DMS79 (cell line): ENCODE measurements at regions not wholly inside any gene's neighbourhood (a gene's known extent, or its start where the extent isn't known, plus 50 kb on each side); places are given as distances from the start of the nearest gene placed in this dataset.
"Not testable (repeated sequence)": the region's sequence is repeated elsewhere in the genome, so short reads cannot be mapped to it uniquely, and the experiment has no call there.

ENCODE experiments used
- DNase-seq: peaks from one replicate; lab custom pipeline; 2025; lab: John Stamatoyannopoulos, UW

DNA sequence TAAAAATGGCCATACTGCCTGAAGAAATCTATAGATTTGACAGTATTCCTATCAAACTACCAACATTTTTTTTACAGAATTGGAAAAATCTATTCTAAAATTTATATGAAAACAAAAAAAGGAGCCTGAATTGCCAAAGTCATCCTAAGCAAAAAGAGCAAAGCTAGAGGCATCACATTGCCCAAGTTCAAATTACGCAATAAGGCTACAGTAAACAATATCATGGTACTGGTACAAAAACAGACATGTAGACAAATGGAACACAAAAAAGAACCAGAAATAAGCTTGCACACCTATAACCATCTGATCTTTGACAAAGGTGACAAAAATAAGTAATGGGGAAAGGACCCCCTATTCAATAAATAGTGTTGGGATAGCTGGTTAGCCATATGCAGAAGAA lies 50.2 kb upstream of the THSD7B start:
- DNase-seq: no peak

DNA sequence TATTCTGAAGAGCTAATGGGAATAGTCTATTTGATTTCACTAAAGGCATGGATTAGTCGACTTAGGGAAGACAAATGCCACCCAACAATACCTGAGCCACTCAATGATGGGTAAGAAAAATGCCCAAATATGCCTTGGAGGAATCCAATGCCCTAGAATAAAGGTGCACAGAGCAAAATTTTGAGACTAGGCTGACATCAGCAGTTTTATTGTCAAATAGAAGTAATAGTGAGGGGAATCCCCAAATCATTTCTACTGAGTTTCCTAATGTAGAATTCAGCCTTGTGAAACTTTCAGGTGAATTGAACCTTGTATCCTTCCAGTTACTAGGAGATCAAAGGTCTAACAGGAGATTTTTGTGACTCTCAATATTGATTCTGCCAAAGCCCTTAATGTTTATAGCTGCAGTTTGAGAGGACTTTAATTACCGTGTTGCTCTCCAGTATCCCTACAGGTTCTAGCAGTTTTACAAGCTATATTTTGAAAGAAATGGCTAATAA lies 50.8 kb upstream of the THSD7B start:
- DNase-seq: no peak

DNA sequence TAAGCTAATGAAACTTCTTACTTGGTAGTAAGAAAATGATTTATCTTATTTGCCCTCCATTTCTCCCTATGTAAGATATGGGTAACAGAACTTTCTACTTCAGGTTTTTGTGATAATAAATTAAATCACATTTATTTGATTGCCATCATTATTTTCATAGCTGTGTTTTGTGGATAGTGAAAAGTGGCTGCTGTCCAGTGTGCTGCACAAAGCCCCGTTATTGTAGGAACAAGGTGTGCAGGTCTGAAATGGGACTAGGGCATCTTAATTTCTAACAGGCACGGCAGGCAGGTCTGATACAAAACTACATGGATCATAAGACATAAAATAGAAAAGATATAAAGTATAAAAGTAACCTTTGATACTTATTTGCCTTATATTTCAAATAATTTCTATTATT lies 51.6 kb upstream of the THSD7B start:
- DNase-seq: no peak

DNA sequence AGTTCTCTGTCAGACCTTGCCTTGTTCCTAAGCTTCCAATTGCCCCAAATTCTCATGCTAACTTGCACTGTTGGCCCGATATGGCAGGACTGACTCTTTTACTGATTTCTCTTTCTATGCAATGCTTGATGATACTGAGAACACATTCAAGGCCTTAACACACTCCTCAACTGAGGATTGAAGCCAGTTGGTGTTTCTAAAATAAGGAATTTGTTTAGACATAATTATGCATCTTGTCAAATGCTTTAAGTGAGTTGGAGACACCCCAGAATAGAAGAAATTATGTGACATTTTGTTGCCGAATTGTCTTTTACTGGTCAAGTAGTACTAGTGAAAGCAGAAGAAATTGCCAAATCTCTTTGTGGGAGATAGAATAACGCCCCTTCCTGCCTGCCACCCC lies 60.0 kb upstream of the THSD7B start:
- DNase-seq: no peak

DNA sequence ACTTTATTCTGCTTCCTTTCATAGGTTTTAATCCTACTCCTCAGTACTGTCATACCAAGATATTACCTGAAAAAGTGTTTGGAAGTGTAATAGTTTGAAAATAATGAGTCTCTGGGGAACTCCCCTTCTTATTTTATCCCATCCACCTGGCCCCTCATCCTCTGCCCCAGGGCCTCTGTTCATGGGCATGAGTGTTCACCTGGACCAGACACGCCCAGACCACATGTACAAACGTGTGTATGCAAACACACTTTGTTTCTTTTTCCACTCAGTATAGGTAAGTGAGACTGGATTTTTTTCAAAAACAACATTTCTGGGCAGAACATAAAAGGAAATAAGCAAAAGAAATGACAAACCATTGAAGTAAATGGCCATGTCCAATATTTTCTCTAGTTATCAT lies 62.1 kb upstream of the THSD7B start:
- DNase-seq: no peak

DNA sequence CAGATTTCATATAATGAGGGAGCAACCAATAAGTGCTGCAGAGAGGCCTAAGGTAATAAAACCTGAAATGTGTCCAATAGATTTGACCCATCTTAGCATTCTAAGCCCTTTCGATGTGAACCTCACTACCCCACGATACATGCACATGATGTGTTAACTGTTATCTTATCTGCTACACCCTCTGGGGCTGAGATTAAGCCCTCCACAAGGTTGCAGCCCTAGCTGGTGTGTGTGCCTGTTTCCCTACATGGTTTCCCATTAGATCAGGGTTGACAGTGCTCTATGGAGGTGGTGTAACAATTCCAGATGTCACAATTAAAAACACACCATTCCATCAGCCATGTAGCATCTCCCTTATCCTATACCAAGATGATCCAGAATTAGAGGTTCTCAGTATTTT lies 68.9 kb upstream of the THSD7B start:
- DNase-seq: no peak

DNA sequence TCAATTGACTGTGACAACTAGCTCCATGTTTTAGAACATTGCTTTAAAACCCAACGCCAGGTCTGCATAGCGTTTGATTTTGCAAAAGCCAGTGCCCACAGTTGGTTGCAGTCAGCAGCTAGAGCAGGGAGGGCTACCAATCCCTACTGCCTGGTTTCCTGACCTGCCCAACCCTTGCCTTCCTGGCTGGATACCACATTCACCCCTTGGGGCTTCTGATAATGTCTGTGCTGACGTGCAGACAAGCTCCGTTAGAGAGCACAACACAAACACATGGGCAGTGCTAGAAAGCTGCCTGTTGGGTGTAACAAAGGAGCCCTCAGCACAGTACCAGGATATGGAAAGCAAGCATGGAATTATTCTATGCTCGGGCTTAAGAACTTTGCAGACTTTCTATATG lies 71.4 kb upstream of the THSD7B start:
- no peak for DNase-seq

DNA sequence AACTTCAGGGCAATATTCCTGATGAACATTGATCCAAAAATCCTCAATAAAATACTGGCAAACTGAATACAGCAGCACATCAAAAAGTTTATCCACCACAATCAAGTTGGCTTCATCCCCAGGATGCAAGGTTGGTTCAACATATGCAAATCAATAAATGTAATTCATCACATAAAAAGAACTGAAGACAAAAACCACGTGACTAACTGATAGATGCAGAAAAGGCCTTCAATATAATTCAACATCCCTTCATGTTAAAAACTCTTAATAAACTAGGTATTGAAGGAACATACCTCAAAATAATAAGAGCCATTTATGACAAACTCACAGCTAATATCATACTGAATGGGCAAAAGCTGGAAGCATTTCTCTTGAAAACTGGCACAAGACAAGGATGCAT lies 85.3 kb upstream of the THSD7B start:
- not testable (repeated sequence) for DNase-seq

DNA sequence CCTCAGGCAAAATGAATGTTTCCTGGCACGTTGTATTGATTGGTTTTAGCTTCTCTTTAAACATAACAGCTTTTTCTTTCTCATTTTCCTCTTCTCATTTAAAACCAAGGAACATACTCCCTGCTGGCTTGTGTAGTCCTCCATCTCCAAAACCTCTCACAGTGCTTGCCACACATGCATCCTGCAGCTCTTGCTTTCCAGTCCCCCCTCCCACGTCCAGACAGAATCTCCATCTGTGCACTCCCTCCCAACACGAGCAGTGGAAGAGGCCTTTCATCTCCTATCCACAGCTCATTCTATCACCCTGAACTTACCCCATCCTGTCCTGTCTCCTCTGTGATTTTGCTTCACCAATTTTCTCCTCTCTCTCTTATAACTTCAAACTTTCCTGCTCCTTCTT lies 99.6 kb upstream of the THSD7B start:
- DNase-seq: no peak

DNA sequence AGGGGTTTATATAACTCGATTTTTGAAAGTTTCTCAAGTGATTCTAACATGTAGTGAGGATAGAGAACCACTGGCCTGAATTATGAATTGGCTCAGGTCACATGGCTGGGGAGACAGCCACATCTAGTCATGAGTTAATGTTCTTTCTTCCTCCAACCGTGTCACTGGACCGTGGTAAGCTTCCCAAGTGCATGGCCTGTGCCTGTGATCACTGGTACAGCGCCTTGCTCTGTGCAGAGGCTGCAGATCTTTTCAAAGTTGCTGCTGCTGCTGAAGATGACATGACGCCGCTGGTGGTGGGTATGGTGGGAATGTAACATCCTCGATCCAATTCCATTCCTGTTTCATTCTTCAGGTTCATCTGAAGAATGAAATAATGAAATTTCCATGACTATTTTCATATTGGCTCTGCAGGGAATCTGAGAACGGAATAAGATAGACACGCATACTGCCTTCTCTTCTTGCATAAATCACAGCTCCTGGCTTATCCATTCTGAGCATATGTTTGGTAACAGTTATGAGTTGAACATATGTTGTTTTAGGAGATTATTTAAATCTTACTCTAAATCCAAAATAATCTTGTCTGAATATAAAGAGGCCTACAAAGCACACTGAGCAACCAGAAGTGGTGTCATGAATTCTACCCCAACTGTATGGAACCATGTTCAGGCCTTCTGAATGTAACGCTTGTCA lies 100.5 kb upstream of the THSD7B start:
- no peak for DNase-seq

DNA sequence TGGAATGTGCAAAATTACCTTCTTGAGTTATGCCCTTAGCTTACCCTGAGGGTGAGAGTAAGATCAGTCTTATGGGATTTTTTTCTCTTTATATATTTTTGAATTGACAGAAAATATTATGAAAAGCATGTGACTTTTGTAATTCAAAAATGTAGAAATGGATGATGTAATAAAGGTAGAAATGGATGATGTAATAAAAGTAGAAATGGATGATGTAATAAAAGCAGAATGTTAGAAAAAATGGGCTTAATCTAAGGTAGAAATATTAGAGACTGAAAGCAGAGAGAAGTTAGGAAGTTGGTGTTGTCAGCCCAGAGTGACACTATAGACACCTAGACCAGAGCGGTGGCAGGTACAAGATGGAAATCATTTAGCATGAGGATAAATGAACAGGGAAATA lies 107.1 kb upstream of the THSD7B start:
- no peak for DNase-seq

DNA sequence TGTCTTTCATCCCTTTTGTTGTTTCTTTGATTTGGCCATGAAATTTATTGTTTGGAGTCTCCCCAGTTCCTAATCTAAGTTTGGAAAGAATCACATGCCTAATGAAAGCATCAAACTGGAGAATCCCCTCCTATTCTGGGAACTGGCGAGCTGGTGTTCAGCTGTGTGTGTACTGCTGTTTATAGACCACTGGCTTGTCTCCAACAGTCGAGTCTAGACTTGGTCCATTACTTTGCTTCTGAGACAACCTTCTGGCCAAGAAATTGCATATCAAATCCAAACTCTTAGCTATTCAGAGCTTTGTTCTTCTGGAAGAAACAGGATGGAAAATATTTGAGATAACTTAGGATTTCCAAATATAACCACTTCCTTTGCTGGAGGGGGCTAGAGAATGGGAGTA lies 111.5 kb upstream of the THSD7B start:
- no peak for DNase-seq

DNA sequence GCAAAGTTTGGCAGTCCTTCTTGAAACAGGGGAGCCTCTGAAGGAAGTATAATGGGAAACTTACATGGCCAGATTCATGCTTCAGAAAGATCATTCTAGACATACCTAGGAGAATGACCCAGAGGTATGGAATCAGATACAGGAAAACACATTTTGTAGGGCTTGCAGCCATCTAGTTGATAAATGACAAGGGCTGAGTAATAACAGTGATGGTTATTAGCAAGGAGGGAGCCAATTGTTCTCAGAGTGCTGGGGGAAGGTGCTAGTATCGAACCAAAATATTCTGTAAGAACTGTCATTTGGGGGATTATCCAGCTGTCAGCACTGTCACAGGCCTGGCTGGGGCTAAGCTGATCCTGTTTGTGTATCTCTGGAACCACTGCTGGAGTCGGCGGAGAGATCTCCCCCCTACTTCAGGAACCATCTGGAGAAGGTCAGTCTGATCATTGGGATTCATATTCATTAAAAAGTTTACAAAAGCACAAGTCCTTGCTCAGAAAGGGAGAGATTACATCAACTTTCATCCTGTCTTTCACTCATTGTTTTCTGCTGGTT lies 113.8 kb upstream of the THSD7B start:
- no peak for DNase-seq

DNA sequence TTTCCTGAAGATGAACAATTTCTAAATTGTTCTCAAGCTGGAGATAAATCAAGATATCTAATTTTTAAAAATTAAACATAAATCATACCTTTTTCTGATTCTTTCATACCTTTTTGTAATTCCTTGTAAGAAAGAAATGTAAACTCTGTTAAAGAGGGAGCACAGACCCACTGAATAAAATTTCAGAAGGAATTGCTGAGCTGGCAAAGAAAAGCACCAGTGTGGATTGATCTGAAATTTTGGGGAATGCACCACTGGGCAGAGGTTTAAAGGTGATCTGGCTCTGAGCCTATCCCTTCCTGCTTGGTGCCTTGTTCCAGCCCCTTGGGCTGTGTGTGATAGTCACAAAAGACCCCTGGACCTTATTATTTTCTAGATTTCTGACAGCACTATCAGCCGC lies 118.3 kb upstream of the THSD7B start:
- DNase-seq: no peak

DNA sequence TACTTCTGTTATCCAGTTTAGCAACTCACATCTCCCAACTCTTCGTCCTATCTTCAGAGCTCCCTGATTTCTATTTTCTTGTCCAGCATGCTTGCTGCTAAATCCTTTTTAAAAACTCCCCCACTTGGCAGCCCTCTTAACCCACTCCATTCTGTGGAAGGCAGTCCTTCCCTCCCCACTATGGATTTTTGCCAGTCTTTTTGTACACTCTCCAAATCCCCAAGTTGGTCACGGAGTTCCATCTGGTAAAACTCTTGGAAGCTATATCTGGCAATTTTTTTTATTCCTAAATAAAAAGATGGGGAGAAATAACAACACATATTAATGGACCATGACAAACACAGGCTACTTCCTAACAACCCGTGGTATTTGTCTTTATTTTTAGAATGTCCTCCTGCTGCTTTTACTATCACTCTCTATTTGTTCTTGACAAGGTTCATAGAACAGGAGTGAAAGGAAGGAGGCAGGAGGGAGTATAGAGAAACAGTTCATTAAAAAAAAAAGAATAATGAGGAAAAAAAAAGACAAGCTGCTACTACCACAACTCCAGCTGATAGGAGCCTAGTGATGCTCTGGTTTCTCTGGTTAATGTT lies 120.0 kb upstream of the THSD7B start:
- peak; percentile 88 for DNase-seq

DNA sequence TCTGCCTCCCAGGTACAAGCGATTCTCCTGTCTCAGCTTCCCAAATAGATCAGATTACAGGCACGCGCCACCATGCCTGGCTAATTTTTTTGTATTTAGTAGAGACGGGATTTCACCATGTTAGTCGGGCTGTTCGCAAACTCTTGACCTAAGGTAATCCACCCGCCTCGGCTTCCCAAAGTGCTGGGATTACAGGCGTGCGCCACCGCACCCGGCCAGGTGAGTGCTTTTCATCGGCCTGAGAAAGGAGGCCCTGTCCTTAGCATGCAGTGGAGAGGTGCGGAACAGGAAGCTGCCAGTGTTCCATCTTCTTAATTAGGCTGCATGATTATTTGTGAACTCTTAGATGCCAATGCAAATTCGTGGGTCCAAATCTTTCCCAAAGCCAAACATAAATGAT lies 125.7 kb upstream of the THSD7B start:
- no peak for DNase-seq

DNA sequence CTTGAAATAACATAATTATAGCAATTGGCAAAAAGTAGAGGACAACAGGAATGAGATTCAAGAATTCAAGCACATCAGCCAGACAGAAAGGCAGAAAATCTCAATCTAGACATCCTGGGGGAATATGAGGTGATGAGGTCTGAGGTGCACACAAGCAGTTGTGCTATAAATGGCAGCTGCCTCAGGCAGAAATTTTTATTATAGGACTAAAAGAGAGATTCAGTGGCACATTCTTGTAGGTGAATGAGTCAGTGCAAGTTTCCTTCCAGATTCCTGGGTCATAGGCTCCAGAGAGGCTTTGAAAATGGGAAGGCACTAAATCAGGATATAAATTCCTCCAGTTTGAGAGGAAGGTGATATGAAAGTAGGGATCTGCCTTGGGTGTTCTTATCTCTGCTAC lies 127.2 kb upstream of the THSD7B start:
- DNase-seq: no peak

DNA sequence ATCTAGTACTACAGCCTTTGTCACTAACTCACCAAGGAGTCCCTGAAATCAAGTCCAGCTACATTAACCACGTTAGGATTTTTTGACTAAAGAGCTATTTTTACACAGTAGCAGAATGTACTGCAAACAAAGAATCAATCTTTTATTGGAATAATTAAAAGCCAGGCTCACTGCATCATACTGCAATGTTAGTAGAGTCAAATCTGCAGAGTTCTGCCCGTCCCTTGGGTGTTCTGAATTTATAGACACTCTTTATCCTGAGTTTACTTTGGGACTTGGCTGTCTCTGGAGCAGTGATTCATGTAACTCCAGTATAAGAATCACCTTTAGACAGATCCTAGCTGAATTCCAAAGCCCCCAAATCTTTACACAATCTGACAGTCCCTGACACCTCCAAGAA lies 127.9 kb upstream of the THSD7B start:
- no peak for DNase-seq

DNA sequence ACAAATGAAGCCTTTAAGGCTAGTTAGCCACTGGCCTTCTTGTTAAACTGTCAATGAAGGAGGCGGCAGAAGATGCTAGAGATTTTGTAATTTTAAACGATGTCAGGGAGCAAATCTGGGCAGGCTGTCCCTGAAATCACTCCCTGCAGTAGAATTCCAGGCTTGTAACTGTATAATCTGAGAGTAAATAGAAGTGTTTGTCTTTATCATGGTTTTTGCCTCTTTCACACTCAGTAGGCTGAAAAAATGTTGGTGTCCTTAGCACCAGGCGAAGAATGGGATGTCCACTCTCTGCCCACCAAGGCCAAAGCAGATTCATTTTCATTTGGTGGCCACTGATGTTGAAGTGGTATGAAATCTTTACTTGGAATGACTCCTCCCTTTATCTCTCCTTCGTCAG lies 136.9 kb upstream of the THSD7B start:
- no peak for DNase-seq

DNA sequence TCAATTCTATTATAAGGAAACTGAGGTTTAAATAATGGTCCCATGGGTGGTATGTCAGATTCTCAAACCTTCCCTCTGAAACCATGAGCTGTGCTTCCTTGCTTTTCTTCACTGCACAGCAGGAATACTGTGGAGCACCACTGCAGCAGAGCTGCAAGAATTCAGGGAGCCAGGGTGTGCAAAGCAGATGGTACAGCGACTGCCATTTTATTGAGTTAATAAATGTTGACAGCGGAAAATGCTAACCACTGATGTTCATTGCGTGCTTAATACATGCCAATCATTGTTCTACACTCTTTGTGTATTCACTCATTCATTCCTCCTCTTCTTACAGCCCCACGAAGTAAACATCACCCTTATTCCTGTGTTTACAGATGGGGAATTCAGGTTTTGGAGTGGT lies 152.2 kb upstream of the THSD7B start:
- DNase-seq: no peak

DNA sequence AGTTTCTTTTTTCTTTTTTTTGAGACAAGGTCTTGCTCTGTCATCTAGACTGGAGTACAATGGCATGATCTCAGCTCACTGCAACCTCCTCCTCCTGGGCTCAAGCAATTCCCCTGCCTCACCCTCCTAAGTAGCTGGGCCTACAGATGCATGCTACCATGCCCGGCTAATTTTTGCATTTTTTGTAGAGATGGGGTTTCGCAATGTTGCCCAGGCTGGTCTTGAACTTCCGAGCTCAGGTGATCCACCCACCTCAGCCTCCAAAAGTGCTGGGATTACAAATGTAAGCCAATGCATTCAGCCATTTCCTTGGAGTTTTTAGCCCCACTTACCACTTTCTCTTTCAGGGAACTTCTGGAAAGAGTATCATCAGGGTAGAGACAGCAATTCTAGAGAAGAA lies 153.3 kb upstream of the THSD7B start:
- DNase-seq: no peak

DNA sequence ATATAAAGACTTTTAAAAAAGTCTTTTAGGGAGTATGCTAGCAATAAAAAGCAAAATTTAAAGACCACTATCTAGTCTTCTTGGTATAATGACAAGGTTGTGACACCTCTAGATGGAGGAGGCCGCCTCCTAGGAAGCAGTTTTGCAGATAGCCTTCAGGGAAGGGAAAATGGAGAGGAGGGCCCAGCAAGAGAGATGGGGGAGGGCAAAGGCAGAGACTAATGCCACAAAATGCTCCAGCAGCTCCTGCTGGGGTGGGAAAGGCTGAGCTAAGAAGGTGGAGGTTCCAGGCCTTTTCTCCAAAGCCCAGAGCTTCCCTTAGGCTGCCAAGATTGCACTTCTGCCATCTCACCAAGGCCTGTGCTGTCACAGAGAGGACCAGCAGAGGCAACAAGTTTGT lies 153.9 kb upstream of the THSD7B start:
- no peak for DNase-seq

DNA sequence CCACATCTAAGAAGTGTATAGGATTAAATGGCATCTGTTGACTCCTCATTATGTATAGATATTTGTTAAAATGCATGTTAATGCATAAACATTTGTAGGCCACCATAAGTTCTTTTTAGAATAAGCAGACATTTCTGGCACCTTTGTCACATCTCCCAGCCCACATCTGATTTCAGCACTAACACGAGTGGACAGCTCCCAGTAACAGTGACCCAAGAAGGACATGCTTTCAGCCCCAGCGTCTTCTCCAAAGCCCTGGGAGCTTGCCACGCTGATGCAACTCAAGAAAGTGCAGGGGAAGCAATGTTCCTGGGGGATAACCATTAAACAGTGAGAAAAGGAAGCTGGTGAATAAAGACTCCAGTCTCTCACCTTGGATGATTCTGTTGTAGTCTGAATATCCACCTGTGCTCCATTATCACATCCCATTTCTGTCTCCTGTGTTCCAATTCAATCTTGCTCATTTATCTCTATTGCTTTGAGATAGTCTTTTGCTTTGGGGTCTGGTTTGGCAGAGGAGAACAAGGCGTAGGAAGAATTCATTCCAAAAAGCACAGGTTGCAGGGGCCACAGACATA lies 182.6 kb upstream of the THSD7B start:
- no peak for DNase-seq

DNA sequence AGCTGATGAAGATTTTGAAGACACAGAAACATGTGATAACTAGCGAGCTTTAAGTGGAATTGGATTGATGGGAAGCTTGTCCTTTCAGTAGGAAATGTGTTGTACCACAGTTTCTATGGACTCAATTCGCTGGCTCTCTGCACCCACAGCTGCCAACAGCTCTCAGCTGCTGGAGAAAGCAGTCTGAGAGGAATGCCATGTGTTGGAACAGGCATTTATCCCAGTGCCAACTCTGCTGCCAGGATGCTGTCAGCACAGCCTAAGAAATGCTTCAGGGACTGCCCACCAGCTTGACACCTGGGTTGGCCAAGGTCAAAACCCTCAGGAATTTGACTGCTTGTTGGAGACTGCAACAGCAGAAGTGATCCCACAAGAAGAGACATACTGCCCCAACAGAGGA lies 193.0 kb upstream of the THSD7B start:
- no peak for DNase-seq
